GM12878 (cell line): ENCODE measurements at regions not wholly inside any gene's neighbourhood (a gene's known extent, or its start where the extent isn't known, plus 50 kb on each side); places are given as distances from the start of the nearest gene placed in this dataset.

Experiments used
- ATAC-seq: fragments of 200-7000 bp; cut with Tn5 transposase; 3 replicates; pipeline ENCODE4 v1.9.1; 2020; ENCODE audit warnings: mild to moderate bottlenecking, moderate library complexity
- BruUV-seq: library from RNA; stranded (reverse); fragments of 400-500 nt; replicated peaks from 2 replicates; lab custom pipeline; 2021; lab: Mats Ljungman, UMichigan
- CTCF ChIA-PET: fragments of 300-600 bp; sonication (Branson Sonifier 250); formaldehyde crosslinking; extraction: SDS; loops from one replicate; lab custom pipeline; 2021; ENCODE audit warnings: inconsistent platforms; lab: Yijun Ruan, JAX
- POLR2A ChIA-PET: fragments of 350-600 bp; formaldehyde crosslinking; extraction: SDS; loops from one replicate; lab custom pipeline; 2021; ENCODE audit warnings: inconsistent platforms; lab: Charles Lee
- RAD21 ChIA-PET: fragments of 300-600 bp; sonication (Branson Sonifier 250); formaldehyde crosslinking; loops from one replicate; lab custom pipeline; 2023; ENCODE audit warnings: antibody characterized with exemption; ENCODE audit not compliant: unreplicated experiment; lab: Charles Lee
- SMC1A ChIA-PET: fragments of 300-600 bp; sonication (Branson Sonifier 250); formaldehyde crosslinking; loops from one replicate; lab custom pipeline; 2023; ENCODE audit not compliant: unreplicated experiment, uncharacterized antibody; lab: Charles Lee
- DNase-seq: peaks from one replicate; pipeline ENCODE4 v3.0.0-alpha.2; 2011; ENCODE audit warnings: low read depth, low spot score
- FAIRE-seq: peaks from 3 replicates; lab custom pipeline; 2011; peaks lifted over from hg19 to GRCh38; lab: Jason Lieb, UNC
- H2AFZ ChIP-seq: 2 replicates; pipeline ENCODE4 v1.6.0; 2011; ENCODE audit warnings: low read depth, low read length, control low read depth; ENCODE audit not compliant: control insufficient read depth
- H3K27ac ChIP-seq: 2 replicates; pipeline ENCODE4 v1.5.1; 2011; ENCODE audit warnings: control low read depth; ENCODE audit not compliant: control insufficient read depth, insufficient read depth
- H3K27me3 ChIP-seq, 2 experiments: replicated peaks in 1 of 2; 2 replicates each; pipeline versions ENCODE4 v1.6.0 to v1.6.1; 2011; ENCODE audit warnings: low read length in 1 of 2; ENCODE audit not compliant: control insufficient read depth in 2 of 2, insufficient read depth in 2 of 2
- H3K36me3 ChIP-seq, 2 experiments: 2 replicates each; pipeline ENCODE4 v1.5.1; 2011; ENCODE audit warnings: low read length in 1 of 2; ENCODE audit not compliant: control insufficient read depth in 2 of 2, insufficient read depth in 2 of 2
- H3K4me1 ChIP-seq: 2 replicates; pipeline ENCODE4 v1.6.1; 2011; ENCODE audit warnings: mild to moderate bottlenecking, low read length, moderate library complexity, mixed read lengths; ENCODE audit not compliant: control insufficient read depth, insufficient read depth
- H3K4me2 ChIP-seq: 2 replicates; pipeline ENCODE4 v1.6.0; 2011; ENCODE audit warnings: control low read depth; ENCODE audit not compliant: control insufficient read depth, insufficient read depth
- H3K4me3 ChIP-seq: fragments of 200-600 bp; sonication (generic); 2 replicates; pipeline ENCODE4 v1.5.1; 2016
- H3K79me2 ChIP-seq: 2 replicates; pipeline ENCODE4 v1.6.0; 2011; ENCODE audit warnings: low read length; ENCODE audit not compliant: control insufficient read depth, insufficient read depth
- H3K9ac ChIP-seq: 2 replicates; pipeline ENCODE4 v1.8.0; 2011; ENCODE audit warnings: low read length, control low read depth, mixed read lengths; ENCODE audit not compliant: control insufficient read depth, insufficient read depth
- H3K9me3 ChIP-seq: replicated peaks from 3 replicates; pipeline ENCODE4 v1.5.1; 2011; ENCODE audit warnings: mild to moderate bottlenecking, low read length; ENCODE audit not compliant: control insufficient read depth, insufficient read depth
- H4K20me1 ChIP-seq: 2 replicates; pipeline ENCODE4 v1.6.0; 2011; ENCODE audit not compliant: control insufficient read depth, insufficient read depth
- ATF3 ChIP-seq: IDR thresholded peaks from 2 replicates; pipeline ENCODE4 v1.6.1; 2011; ENCODE audit warnings: low read depth, mild to moderate bottlenecking, low read length, moderate library complexity, borderline replicate concordance; ENCODE audit errors: extremely low read depth
- BCL3 ChIP-seq: IDR thresholded peaks from 2 replicates; pipeline ENCODE4 v1.6.1; 2011; ENCODE audit warnings: borderline replicate concordance, low read depth, mild to moderate bottlenecking, moderate library complexity, low read length; ENCODE audit not compliant: insufficient read depth, poor library complexity, severe bottlenecking
- E2F4 ChIP-seq: IDR thresholded peaks from 2 replicates; pipeline ENCODE4 v1.6.1; 2012; ENCODE audit warnings: low read depth, low read length, improper control_type of control experiment
- EED ChIP-seq: sonication (generic); IDR thresholded peaks from 2 replicates; pipeline ENCODE4 v1.6.1; 2016; ENCODE audit warnings: antibody characterized with exemption, low read depth
- ETV6 ChIP-seq, 2 experiments: fragments of 450-650 bp in 1 of 2; IDR thresholded peaks in 1 of 2; conservative IDR thresholded peaks in 1 of 2; 2 replicates each; pipeline ENCODE4 v1.6.1; 2014; ENCODE audit warnings: antibody characterized with exemption in 1 of 2, borderline replicate concordance in 1 of 2, low read depth in 1 of 2, mild to moderate bottlenecking in 1 of 2, moderate library complexity in 1 of 2
- EZH2 ChIP-seq: IDR thresholded peaks from 2 replicates; pipeline ENCODE4 v1.6.1; 2012; ENCODE audit warnings: low read depth, mild to moderate bottlenecking, control low read depth, inconsistent platforms, low read length, borderline replicate concordance; ENCODE audit not compliant: control insufficient read depth
- HSF1 ChIP-seq: fragments of 150-350 bp; IDR thresholded peaks from 2 replicates; pipeline ENCODE4 v1.6.1; 2014; ENCODE audit warnings: mild to moderate bottlenecking, low read depth, low read length
- IKZF1 ChIP-seq: fragments of 450-650 bp; conservative IDR thresholded peaks from 2 replicates; pipeline ENCODE4 v1.6.1; 2017; ENCODE audit warnings: antibody characterized with exemption, mild to moderate bottlenecking
- NR2C2 ChIP-seq: IDR thresholded peaks from 2 replicates; pipeline ENCODE4 v1.6.1; 2011; ENCODE audit warnings: borderline replicate concordance, low read depth; ENCODE audit not compliant: control insufficient read depth, insufficient read length
- PBX3 ChIP-seq: IDR thresholded peaks from 2 replicates; pipeline ENCODE4 v1.6.1; 2011; ENCODE audit warnings: mild to moderate bottlenecking, low read depth, low read length, moderate library complexity; ENCODE audit not compliant: insufficient replicate concordance
- RB1 ChIP-seq: fragments of 450-650 bp; formaldehyde crosslinking; IDR thresholded peaks from 2 replicates; pipeline ENCODE4 v1.6.1; 2017; ENCODE audit warnings: mild to moderate bottlenecking, borderline replicate concordance
- SMARCA5 ChIP-seq: fragments of 450-650 bp; IDR thresholded peaks from 2 replicates; pipeline ENCODE4 v1.6.1; 2017; ENCODE audit warnings: mild to moderate bottlenecking
- WGBS: methylation state at CpG from one replicate; pipeline ENCODE4 v1.1.6; 2016; ENCODE audit warnings: low lambda C conversion rate; ENCODE audit not compliant: insufficient replicate concordance, insufficient coverage; ENCODE audit errors: missing lambda C conversion rate; 5-methylcytosine and 5-hydroxymethylcytosine counted together
- in situ Hi-C: fragments of 300-500 bp; cut with MboI; formaldehyde crosslinking; loops from 9 replicates; pipeline ENCODE4 v1.14.3; 2018; ENCODE audit warnings: mixed read lengths
- intact Hi-C: fragments of 100-400 bp; cut with micrococcal nuclease; formaldehyde crosslinking; loops from one replicate; pipeline ENCODE4 v1.14.2; 2022; ENCODE audit not compliant: unreplicated experiment

- in situ Hi-C loops, result no loop called here
Measured at GRCh38 chrX:45351478-45351877, 150.8 kb upstream of the DIPK2B start.

GRCh38 chrX:45348296-45348695 is 147.6 kb upstream of the DIPK2B start:
- H3K4me1 ChIP-seq, result no peaks in the 10 kb centered on the region
- no peak for FAIRE-seq
- no peak overlapping the region for H3K4me2 ChIP-seq
- no peaks in the 10 kb centered on the region for H3K27me3 ChIP-seq
- SMC1A ChIA-PET, result interaction anchor here (1.6 kb wide), 1 partner anchor 11 kb away, joined by 4 read pairs; no protein-coding TSS in a partner anchor
- no peak overlapping the region for H3K4me3 ChIP-seq
- intact Hi-C loops (no loop called here), in situ Hi-C loops (no loop called here)
- no peaks in the 10 kb centered on the region for H4K20me1 ChIP-seq
- H3K27ac ChIP-seq, result no peak overlapping the region
- no peak for DNase-seq
- no peaks in the 10 kb centered on the region for H3K79me2 ChIP-seq
- no peaks in the 10 kb centered on the region for H3K9me3 ChIP-seq
- no peaks in the 10 kb centered on the region for H3K36me3 ChIP-seq
- no TSS peak for BruUV-seq
- H3K9ac ChIP-seq, result no peak overlapping the region
- CTCF ChIA-PET, result no interaction called here
- POLR2A ChIA-PET, result no interaction called here
- no peak for ATAC-seq
- RAD21 ChIA-PET, result no interaction called here
- H2AFZ ChIP-seq, result no peak overlapping the region
- TF ChIP-seq EED (no peak), RB1 (no peak), E2F4 (no peak), NR2C2 (no peak), HSF1 (no peak), BCL3 (no peak), ATF3 (no peak)

More at GRCh38 chrX:45351478-45351877, 150.8 kb upstream of the DIPK2B start:
- intact Hi-C loops, result no loop called here
- 0% methylated on average over 2 of the region's 2 CpGs for WGBS
- ChIA-PET RAD21 (interaction anchor here (0.5 kb wide), 1 partner anchor 161 kb away, joined by 3 read pairs; no protein-coding TSS in a partner anchor), POLR2A (no interaction called here), SMC1A (no interaction called here), CTCF (no interaction called here)
- Histone ChIP-seq H3K27me3 (no peaks in the 10 kb centered on the region), H3K9ac (no peak overlapping the region), H3K27ac (no peak overlapping the region), H3K79me2 (no peaks in the 10 kb centered on the region), H3K9me3 (no peaks in the 10 kb centered on the region), H2AFZ (no peak overlapping the region), H3K4me1 (no peaks in the 10 kb centered on the region), H3K36me3 (no peaks in the 10 kb centered on the region)
- DNase-seq (no peak), FAIRE-seq (no peak)
- no TSS peak for BruUV-seq
- TF ChIP-seq PBX3 (no peak), IKZF1 (no peak), ETV6 (conservative IDR thresholded peaks at IDR 0.05 in 1 of 2, IDR thresholded peaks at IDR 0.05 in 1 of 2; ENCODE audit: borderline replicate concordance in 1 of 2, low read depth in 1 of 2) (no peak), SMARCA5 (no peak), EZH2 (no peak)
- TF ChIP-seq, all 136 proteins: peak for 0
- no peak overlapping the region for H3K4me2 ChIP-seq
- H4K20me1 ChIP-seq, result no peaks in the 10 kb centered on the region
- H3K4me3 ChIP-seq, result no peak overlapping the region
- no peak for ATAC-seq
